K562 (cell line): ENCODE measurements at regions not wholly inside any gene's neighbourhood (a gene's known extent, or its start where the extent isn't known, plus 50 kb on each side); places are given as distances from the start of the nearest gene placed in this dataset.

Experiments used
- ATAC-seq: fragments of 200-7000 bp; cut with Tn5 transposase; 3 replicates; pipeline ENCODE4 v1.9.1; 2020; ENCODE audit warnings: moderate library complexity
- BruUV-seq: library from RNA; stranded (reverse); fragments of 400-500 nt; replicated peaks from 2 replicates; lab custom pipeline; 2021; lab: Mats Ljungman, UMichigan
- CTCF ChIA-PET: fragments of 300-600 bp; formaldehyde crosslinking; extraction: SDS; loops from one replicate; lab custom pipeline; 2021; ENCODE audit warnings: low intra/inter-chr PET ratio; lab: Yijun Ruan, JAX
- POLR2A ChIA-PET: fragments of 300-600, 350-650 bp; sonication (Branson Sonifier 250); formaldehyde crosslinking; extraction: SDS; loops from one replicate; lab custom pipeline; 2021; ENCODE audit warnings: antibody characterized with exemption, inconsistent platforms; lab: Yijun Ruan, JAX
- DNase-seq, 4 experiments: peaks; one replicate each; pipeline versions ENCODE4 v3.0.0 to v3.0.0-alpha.2; 2011 to 2018; ENCODE audit warnings: low spot score in 3 of 4, mixed read lengths in 3 of 4; ENCODE audit errors: extremely low read depth in 1 of 4
- FAIRE-seq: peaks from 2 replicates; lab custom pipeline; 2011; peaks lifted over from hg19 to GRCh38; lab: Jason Lieb, UNC
- H2AFZ ChIP-seq: 2 replicates; pipeline ENCODE4 v1.6.0; 2011; ENCODE audit warnings: low read depth, low read length, control low read depth, inconsistent platforms
- H3K27ac ChIP-seq: fragments of 200-600 bp; 3 replicates; pipeline ENCODE4 v1.8.0; 2011; ENCODE audit warnings: low read depth, mild to moderate bottlenecking, control low read depth, inconsistent platforms, low read length, moderate library complexity, mixed read lengths; ENCODE audit errors: extremely low read depth
- H3K27me3 ChIP-seq, 2 experiments: fragments of 300-600 bp in 1 of 2; 2 replicates in 1 of 2; 3 replicates in 1 of 2; pipeline versions ENCODE4 v1.6.0 to v1.8.0; 2011; ENCODE audit warnings: inconsistent platforms in 2 of 2, low read length in 2 of 2, mild to moderate bottlenecking in 1 of 2, mixed read lengths in 1 of 2, moderate library complexity in 1 of 2; ENCODE audit not compliant: control insufficient read depth in 2 of 2, insufficient read depth in 2 of 2
- H3K36me3 ChIP-seq: fragments of 300-600 bp; 3 replicates; pipeline ENCODE4 v1.8.0; 2011; ENCODE audit warnings: mild to moderate bottlenecking, low read length, inconsistent platforms; ENCODE audit not compliant: control insufficient read depth, insufficient read depth
- H3K4me1 ChIP-seq, 2 experiments: fragments of 200-600 bp in 1 of 2; replicated peaks in 1 of 2; 2 replicates in 1 of 2; 3 replicates in 1 of 2; pipeline versions ENCODE4 v1.5.1 to v1.8.0; 2011; ENCODE audit warnings: inconsistent platforms in 2 of 2, low read length in 2 of 2, mild to moderate bottlenecking in 1 of 2, mixed read lengths in 1 of 2, moderate library complexity in 1 of 2; ENCODE audit not compliant: control insufficient read depth in 2 of 2, insufficient read depth in 2 of 2
- H3K4me2 ChIP-seq: 2 replicates; pipeline ENCODE4 v1.6.1; 2011; ENCODE audit warnings: low read length, control low read depth, inconsistent platforms, mixed read lengths; ENCODE audit not compliant: insufficient read depth
- H3K4me3 ChIP-seq: fragments of 200-600 bp; sonication (generic), shearing (Covaris generic); 2 replicates; pipeline ENCODE4 v1.5.1; 2016; ENCODE audit warnings: control low read depth, inconsistent platforms
- H3K79me2 ChIP-seq: fragments of 200-600 bp; 3 replicates; pipeline ENCODE4 v1.8.0; 2011; ENCODE audit warnings: low read length, inconsistent platforms; ENCODE audit not compliant: control insufficient read depth, insufficient read depth
- H3K9ac ChIP-seq, 2 experiments: 2 replicates each; pipeline versions ENCODE4 v1.6.0 to v1.6.1; 2011; ENCODE audit warnings: low read depth in 2 of 2, low read length in 2 of 2, control low read depth in 1 of 2, inconsistent platforms in 1 of 2, mild to moderate bottlenecking in 1 of 2, mixed read lengths in 1 of 2; ENCODE audit not compliant: insufficient read depth in 1 of 2
- H3K9me1 ChIP-seq: one replicate; pipeline ENCODE4 v1.6.0; 2011; ENCODE audit warnings: inconsistent platforms, mild to moderate bottlenecking, low read length, moderate library complexity; ENCODE audit not compliant: control insufficient read depth, insufficient read depth
- H3K9me3 ChIP-seq: replicated peaks from 2 replicates; pipeline ENCODE4 v1.5.1; 2011; ENCODE audit warnings: low read depth, low read length, inconsistent platforms; ENCODE audit not compliant: control insufficient read depth, insufficient read depth
- H4K20me1 ChIP-seq: replicated peaks from 2 replicates; pipeline ENCODE4 v1.6.1; 2011; ENCODE audit warnings: low read length, inconsistent platforms, mixed read lengths; ENCODE audit not compliant: control insufficient read depth, insufficient read depth
- CC2D1A ChIP-seq: fragments of 450-650 bp; IDR thresholded peaks from 2 replicates; pipeline ENCODE4 v1.6.1; 2017; ENCODE audit warnings: mild to moderate bottlenecking
- EP300 ChIP-seq: IDR thresholded peaks from 2 replicates; pipeline ENCODE4 v1.6.1; 2012; ENCODE audit warnings: low read length, improper control_type of control experiment
- HINFP ChIP-seq: fragments of 450-650 bp; conservative IDR thresholded peaks from 2 replicates; pipeline ENCODE4 v1.6.1; 2016; ENCODE audit warnings: missing genetic modification characterization, low read depth, mild to moderate bottlenecking, control low read depth, missing compliant biosample characterization
- MXI1 ChIP-seq: IDR thresholded peaks from 2 replicates; pipeline ENCODE4 v1.6.1; 2011; ENCODE audit warnings: low read depth, mild to moderate bottlenecking, improper control_type of control experiment, low read length
- TRIM24 ChIP-seq, 2 experiments: fragments of 450-650 bp; IDR thresholded peaks; 2 replicates each; pipeline ENCODE4 v1.6.1; 2016
- ZNF133 ChIP-seq: fragments of 250-450 bp; sonication (Bioruptor Pico); IDR thresholded peaks from 2 replicates; pipeline ENCODE4 v1.4.0; 2020; ENCODE audit warnings: mild to moderate bottlenecking
- WGBS: fragments of 100-300 bp; shearing (Covaris generic); methylation state at CpG from one replicate; pipeline ENCODE4 v1.1.6; 2016; ENCODE audit warnings: low coverage, mixed read lengths; ENCODE audit not compliant: insufficient coverage; ENCODE audit errors: missing lambda C conversion rate; 5-methylcytosine and 5-hydroxymethylcytosine counted together
- in situ Hi-C: fragments of 300-500 bp; cut with MboI; formaldehyde crosslinking; loops from 4 replicates; pipeline ENCODE4 v1.15.0; 2018; ENCODE audit warnings: inconsistent platforms, mixed read lengths
- intact Hi-C: fragments of 100-400 bp; cut with micrococcal nuclease; formaldehyde crosslinking; loops from 2 replicates; pipeline ENCODE4 v1.14.2; 2022

GRCh38 chr18:41783879-41784278 lies 171.2 kb upstream of the PIK3C3 start:
- no peak for ATAC-seq
- in situ Hi-C loops (no loop called here), intact Hi-C loops (no loop called here)
- ChIA-PET CTCF (no interaction called here), POLR2A (no interaction called here)
- TF ChIP-seq CC2D1A (no peak), MXI1 (no peak), TRIM24 (IDR thresholded peaks at IDR 0.05) (no peak), ZNF133 (CRISPR knock-in tag) (no peak), EP300 (no peak), HINFP (tag) (no peak)
- Histone ChIP-seq H3K4me1 (no peaks in the 10 kb centered on the region), H4K20me1 (no peaks in the 10 kb centered on the region), H3K4me3 (no peak overlapping the region), H3K27me3 (no peaks in the 10 kb centered on the region), H3K4me2 (no peak overlapping the region), H3K9me3 (no peaks in the 10 kb centered on the region), H3K27ac (no peak overlapping the region), H3K9ac (no peak overlapping the region), H3K9me1 (no peaks in the 10 kb centered on the region), H3K79me2 (no peaks in the 10 kb centered on the region), H2AFZ (no peak overlapping the region), H3K36me3 (no peaks in the 10 kb centered on the region)
- DNase-seq, result no peak
- no peak for FAIRE-seq
- BruUV-seq, result no TSS peak
- 0% methylated on average over 1 of the region's 1 CpG for WGBS
